IMR-90 (cell line): ENCODE measurements at regions not wholly inside any gene's neighbourhood (a gene's known extent, or its start where the extent isn't known, plus 50 kb on each side); places are given as distances from the start of the nearest gene placed in this dataset.

ENCODE experiments used
- ATAC-seq: fragments of 200-7000 bp; cut with Tn5 transposase; 2 replicates; pipeline ENCODE4 v1.9.1; 2020; ENCODE audit warnings: low read depth, mild to moderate bottlenecking, moderate library complexity
- BruUV-seq: library from RNA; stranded (reverse); fragments of 400-500 nt; replicated peaks from 2 replicates; lab custom pipeline; 2021; lab: Mats Ljungman, UMichigan
- CTCF ChIA-PET: fragments of 300-600 bp; formaldehyde crosslinking; extraction: SDS; loops from one replicate; lab custom pipeline; 2021; ENCODE audit warnings: antibody characterized with exemption; lab: Yijun Ruan, JAX
- POLR2A ChIA-PET: fragments of 300-600 bp; sonication (Branson Sonifier 250); formaldehyde crosslinking; loops from one replicate; lab custom pipeline; 2022; ENCODE audit warnings: antibody characterized with exemption; ENCODE audit not compliant: unreplicated experiment; lab: Charles Lee
- DNase-seq: peaks from one replicate; pipeline ENCODE4 v3.0.0; 2013
- H2AFZ ChIP-seq: replicated peaks from 2 replicates; pipeline ENCODE3; 2013; ENCODE audit warnings: low read length, mild to moderate bottlenecking; ENCODE audit not compliant: poor library complexity
- H2AK5ac ChIP-seq: 2 replicates; pipeline ENCODE4 v1.6.1; 2013; ENCODE audit warnings: low read depth, low read length, inconsistent platforms
- H2AK9ac ChIP-seq: replicated peaks from 2 replicates; pipeline ENCODE3; 2013; ENCODE audit warnings: mild to moderate bottlenecking, low read depth, low read length, moderate library complexity; ENCODE audit not compliant: poor library complexity
- H2BK120ac ChIP-seq: 2 replicates; pipeline ENCODE4 v1.6.1; 2013; ENCODE audit warnings: low read depth, low read length, inconsistent platforms
- H2BK15ac ChIP-seq: 3 replicates; pipeline ENCODE4 v1.6.1; 2013; ENCODE audit warnings: low read depth, low read length, inconsistent platforms
- H2BK20ac ChIP-seq: 2 replicates; pipeline ENCODE4 v1.6.1; 2013; ENCODE audit warnings: low read depth, mild to moderate bottlenecking, inconsistent platforms, low read length, moderate library complexity
- H2BK5ac ChIP-seq: 2 replicates; pipeline ENCODE4 v1.6.1; 2013; ENCODE audit warnings: mild to moderate bottlenecking, low read depth, low read length, inconsistent platforms; ENCODE audit not compliant: poor library complexity, severe bottlenecking
- H3K14ac ChIP-seq: replicated peaks from 2 replicates; pipeline ENCODE4 v1.6.1; 2013; ENCODE audit warnings: low read depth, low read length, inconsistent platforms
- H3K18ac ChIP-seq: 2 replicates; pipeline ENCODE4 v1.6.1; 2013; ENCODE audit warnings: low read depth, low read length, control low read depth
- H3K23ac ChIP-seq: 2 replicates; pipeline ENCODE4 v1.6.1; 2013; ENCODE audit warnings: low read depth, low read length, inconsistent platforms
- H3K27ac ChIP-seq: 2 replicates; pipeline ENCODE4 v1.5.1; 2013; ENCODE audit warnings: mild to moderate bottlenecking, control low read depth, low read length; ENCODE audit not compliant: insufficient read depth
- H3K27me3 ChIP-seq: 2 replicates; pipeline ENCODE4 v1.6.1; 2013; ENCODE audit warnings: low read length; ENCODE audit not compliant: control insufficient read depth, insufficient read depth
- H3K36me3 ChIP-seq: 2 replicates; pipeline ENCODE4 v1.6.1; 2013; ENCODE audit warnings: low read length, mixed read lengths; ENCODE audit not compliant: control insufficient read depth, insufficient read depth
- H3K4ac ChIP-seq: 2 replicates; pipeline ENCODE4 v1.6.1; 2013; ENCODE audit warnings: low read depth, low read length, inconsistent platforms
- H3K4me1 ChIP-seq: 2 replicates; pipeline ENCODE4 v1.6.1; 2013; ENCODE audit warnings: low read length, mixed read lengths; ENCODE audit not compliant: control insufficient read depth, insufficient read depth
- H3K4me2 ChIP-seq: 2 replicates; pipeline ENCODE4 v1.6.1; 2013; ENCODE audit warnings: low read depth, mild to moderate bottlenecking, control low read depth, low read length, moderate library complexity
- H3K4me3 ChIP-seq: 2 replicates; pipeline ENCODE4 v1.5.1; 2013; ENCODE audit warnings: low read depth, mild to moderate bottlenecking, control low read depth, low read length, moderate library complexity; ENCODE audit not compliant: insufficient read depth
- H3K56ac ChIP-seq: 2 replicates; pipeline ENCODE4 v1.6.1; 2013; ENCODE audit warnings: low read length, inconsistent platforms; ENCODE audit not compliant: insufficient read depth; ENCODE audit errors: extremely low read depth
- H3K79me1 ChIP-seq, 2 experiments: 2 replicates each; pipeline ENCODE4 v1.6.1; 2013; ENCODE audit warnings: low read length in 2 of 2, inconsistent platforms in 1 of 2, low read depth in 1 of 2
- H3K9ac ChIP-seq: 2 replicates; pipeline ENCODE4 v1.6.1; 2013; ENCODE audit warnings: low read depth, low read length, control low read depth
- H3K9me1 ChIP-seq: 2 replicates; pipeline ENCODE4 v1.6.1; 2013; ENCODE audit warnings: low read length, inconsistent platforms; ENCODE audit not compliant: insufficient read depth
- H3K9me3 ChIP-seq: 2 replicates; pipeline ENCODE4 v1.6.1; 2013; ENCODE audit warnings: low read length; ENCODE audit not compliant: control insufficient read depth, insufficient read depth
- H4K20me1 ChIP-seq: 2 replicates; pipeline ENCODE4 v1.6.1; 2013; ENCODE audit warnings: low read length, inconsistent platforms; ENCODE audit not compliant: insufficient read depth
- H4K5ac ChIP-seq: 2 replicates; pipeline ENCODE4 v1.6.1; 2013; ENCODE audit warnings: mild to moderate bottlenecking, low read depth, low read length, control low read depth
- H4K8ac ChIP-seq, 2 experiments: 2 replicates each; pipeline ENCODE4 v1.6.1; 2013; ENCODE audit warnings: low read depth in 2 of 2, low read length in 2 of 2, control low read depth in 1 of 2, inconsistent platforms in 1 of 2
- H4K91ac ChIP-seq: 2 replicates; pipeline ENCODE4 v1.6.1; 2013; ENCODE audit warnings: low read depth, low read length, inconsistent platforms; ENCODE audit not compliant: insufficient read depth
- BHLHE40 ChIP-seq: fragments of 150-350 bp; IDR thresholded peaks from 2 replicates; pipeline ENCODE4 v1.6.1; 2016; ENCODE audit warnings: mild to moderate bottlenecking, low read depth, low read length
- CHD1 ChIP-seq: IDR thresholded peaks from 2 replicates; pipeline ENCODE4 v1.6.1; 2012; ENCODE audit warnings: low read depth, low read length, improper control_type of control experiment
- CTCF ChIP-seq: conservative IDR thresholded peaks from 2 replicates; pipeline ENCODE4 v1.5.1; 2012; ENCODE audit warnings: mild to moderate bottlenecking, low read depth, low read length, improper control_type of control experiment
- MAZ ChIP-seq: IDR thresholded peaks from 2 replicates; pipeline ENCODE4 v1.6.1; 2012; ENCODE audit warnings: low read depth, mild to moderate bottlenecking, low read length, improper control_type of control experiment, moderate library complexity, borderline replicate concordance
- MXI1 ChIP-seq: IDR thresholded peaks from 2 replicates; pipeline ENCODE4 v1.6.1; 2012; ENCODE audit warnings: low read depth, mild to moderate bottlenecking, low read length, moderate library complexity, borderline replicate concordance
- NFE2L2 ChIP-seq: fragments of 150-350 bp; IDR thresholded peaks from 2 replicates; pipeline ENCODE4 v1.6.1; 2016; ENCODE audit warnings: low read depth, mild to moderate bottlenecking, low read length
- POLR2A ChIP-seq: IDR thresholded peaks from 2 replicates; pipeline ENCODE4 v1.6.1; 2012; ENCODE audit warnings: mild to moderate bottlenecking, low read depth, low read length
- RFX5 ChIP-seq: IDR thresholded peaks from 2 replicates; pipeline ENCODE4 v1.8.0; 2012; ENCODE audit warnings: low read depth, mild to moderate bottlenecking, low read length, moderate library complexity
- SMC3 ChIP-seq: fragments of 150-350 bp; IDR thresholded peaks from 2 replicates; pipeline ENCODE4 v1.6.1; 2016; ENCODE audit warnings: low read depth, mild to moderate bottlenecking, antibody characterized with exemption, low read length, moderate library complexity
- USF2 ChIP-seq: fragments of 150-350 bp; IDR thresholded peaks from 2 replicates; pipeline ENCODE4 v1.6.1; 2017; ENCODE audit warnings: mild to moderate bottlenecking, antibody characterized with exemption, low read length, low read depth
- WGBS, 2 experiments: methylation state at CpG; one replicate each; pipeline versions ENCODE4 v1.1.5 to v1.1.7; 2013; ENCODE audit warnings: missing lambda C conversion rate in 2 of 2; ENCODE audit not compliant: insufficient read length in 1 of 2; ENCODE audit errors: extremely low coverage in 2 of 2; 5-methylcytosine and 5-hydroxymethylcytosine counted together
- dilution Hi-C: fragments of 300-500 bp; cut with HindIII; formaldehyde crosslinking; loops from one replicate; pipeline ENCODE4 v1.14.3; 2018; ENCODE audit warnings: low sequenced_read_pairs; ENCODE audit not compliant: unreplicated experiment
- in situ Hi-C: fragments of 300-500 bp; cut with MboI; formaldehyde crosslinking; loops from 3 replicates; pipeline ENCODE4 v1.14.3; 2019; ENCODE audit warnings: low sequenced_read_pairs, inconsistent platforms, mixed read lengths
- intact Hi-C: fragments of 100-400 bp; cut with micrococcal nuclease; formaldehyde crosslinking; loops from 2 replicates; pipeline ENCODE4 v1.10.0; 2022

- Histone ChIP-seq H2BK5ac (no peak overlapping the region), H3K4ac (no peak overlapping the region), H4K5ac (no peak overlapping the region), H3K9me3 (peaks cover 43% of the 10 kb centered on the region), H4K91ac (no peak overlapping the region), H3K27me3 (no peaks in the 10 kb centered on the region), H3K4me2 (no peak overlapping the region), H3K36me3 (no peaks in the 10 kb centered on the region), H3K9me1 (no peaks in the 10 kb centered on the region), H4K20me1 (no peaks in the 10 kb centered on the region), H2BK15ac (no peak overlapping the region), H3K9ac (no peak overlapping the region), H2BK20ac (no peak overlapping the region), H3K4me1 (no peaks in the 10 kb centered on the region), H3K4me3 (no peak overlapping the region), H3K79me1 (no peaks in the 10 kb centered on the region), H3K27ac (no peak overlapping the region), H3K18ac (no peak overlapping the region), H2AK5ac (no peak overlapping the region), H2AFZ (no peak overlapping the region), H2BK120ac (no peak overlapping the region), H3K14ac (no peak overlapping the region), H3K23ac (no peak overlapping the region), H3K56ac (no peak overlapping the region), H2AK9ac (no peak overlapping the region), H4K8ac (no peak overlapping the region)
- BruUV-seq = no TSS peak
- ATAC-seq (no peak), DNase-seq (no peak)
- in situ Hi-C loops = no loop called here
- intact Hi-C loops = no loop called here
- no CpG with 5 or more reads among the region's 9 CpGs for WGBS, 2 experiments
- CTCF ChIA-PET = no interaction called here
- dilution Hi-C loops = no loop called here
- POLR2A ChIA-PET = no interaction called here
- TF ChIP-seq MAZ = no peak
- TF ChIP-seq CHD1 = no peak
- TF ChIP-seq MXI1 = no peak
- no peak for TF ChIP-seq NFE2L2
- TF ChIP-seq RFX5 = no peak
- no peak for TF ChIP-seq POLR2A
- no peak for TF ChIP-seq USF2
- no peak for TF ChIP-seq CTCF
- no peak for TF ChIP-seq BHLHE40
- no peak for TF ChIP-seq SMC3
These were observed 276.3 kb downstream of the NDUFA10 start for GRCh38 chr2:239748811-239749210.
